ENCODE measurements at regions not wholly inside any gene's neighbourhood (a gene's known extent, or its start where the extent isn't known, plus 50 kb on each side); places are given as distances from the start of the nearest gene placed in this dataset.

DNA sequence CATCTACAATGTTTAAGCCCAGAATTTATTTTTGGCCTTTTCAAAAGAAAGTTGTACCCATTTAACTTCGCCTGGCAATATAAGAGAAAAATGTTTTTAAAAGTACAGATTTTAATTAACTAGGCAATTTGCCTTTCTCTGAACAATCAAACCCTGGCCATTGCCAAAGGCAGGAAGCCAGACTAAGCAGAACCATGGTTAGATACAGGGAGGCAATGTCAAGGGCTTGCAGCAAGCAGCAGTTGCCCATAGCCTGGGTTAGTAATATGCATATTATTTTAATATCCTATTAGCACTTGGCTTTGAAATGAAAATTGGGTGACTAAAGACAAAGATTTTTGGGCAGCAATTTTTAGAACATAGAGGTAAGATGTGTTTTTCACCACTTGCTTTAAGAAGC is 51.1 kb upstream of the FRMD6 start:
- TF ChIP-seq HOXD1 (CRISPR knock-in tag; IDR thresholded peaks at IDR 0.05) (no peak), MATR3 (CRISPR knock-in tag; IDR thresholded peaks at IDR 0.05) (no peak), ZNF317 (CRISPR knock-in tag; IDR thresholded peaks at IDR 0.05) (no peak), ZNF746 (CRISPR knock-in tag; IDR thresholded peaks at IDR 0.05) (no peak), PITX1 (CRISPR knock-in tag; IDR thresholded peaks at IDR 0.05) (no peak), CCDC6 (CRISPR knock-in tag; IDR thresholded peaks at IDR 0.05) (no peak), PHF20 (CRISPR knock-in tag; IDR thresholded peaks at IDR 0.05) (no peak), NR3C1 (CRISPR knock-in tag; IDR thresholded peaks at IDR 0.05) (no peak)
- TF ChIP-seq, protein P1, sequence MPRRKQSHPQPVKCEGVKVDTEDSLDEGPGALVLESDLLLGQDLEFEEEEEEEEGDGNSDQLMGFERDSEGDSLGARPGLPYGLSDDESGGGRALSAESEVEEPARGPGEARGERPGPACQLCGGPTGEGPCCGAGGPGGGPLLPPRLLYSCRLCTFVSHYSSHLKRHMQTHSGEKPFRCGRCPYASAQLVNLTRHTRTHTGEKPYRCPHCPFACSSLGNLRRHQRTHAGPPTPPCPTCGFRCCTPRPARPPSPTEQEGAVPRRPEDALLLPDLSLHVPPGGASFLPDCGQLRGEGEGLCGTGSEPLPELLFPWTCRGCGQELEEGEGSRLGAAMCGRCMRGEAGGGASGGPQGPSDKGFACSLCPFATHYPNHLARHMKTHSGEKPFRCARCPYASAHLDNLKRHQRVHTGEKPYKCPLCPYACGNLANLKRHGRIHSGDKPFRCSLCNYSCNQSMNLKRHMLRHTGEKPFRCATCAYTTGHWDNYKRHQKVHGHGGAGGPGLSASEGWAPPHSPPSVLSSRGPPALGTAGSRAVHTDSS (CRISPR knock-in tag; conservative IDR thresholded peaks at IDR 0.05) = no peak
- CTCF ChIA-PET (ENCODE audit: low intra/inter-chr PET ratio, low total read pairs) = no interaction called here
- H3K9ac ChIP-seq (ENCODE audit: insufficient read depth, low read depth, low read length) = no peak overlapping the region
- H3K4me3 ChIP-seq (replicated peaks in 1 of 3; ENCODE audit: insufficient read depth in 1 of 3, low read depth in 2 of 3, low read length in 3 of 3) = no peak overlapping the region
- H3K4me1 ChIP-seq (ENCODE audit: insufficient read depth, low read length) = no peaks in the 10 kb centered on the region
- H2AFZ ChIP-seq (ENCODE audit: low read length) = no peak overlapping the region
- BruUV-seq (replicated peaks) = no TSS peak
- ATAC-seq (no peak), FAIRE-seq (no peak), DNase-seq (ENCODE audit: low spot score) (no peak)
- no peak overlapping the region for H3K27ac ChIP-seq (ENCODE audit: extremely low read length, insufficient read depth, low read length)
- no peaks in the 10 kb centered on the region for H3K36me3 ChIP-seq (replicated peaks in 1 of 2; ENCODE audit: control insufficient read depth in 1 of 2, insufficient read depth in 2 of 2, low read length in 2 of 2)
- POLR2A ChIA-PET = no interaction called here
- H3K4me2 ChIP-seq (ENCODE audit: low read depth, low read length) = no peak overlapping the region
- 33% methylated on average over 1 of the region's 1 CpG for WGBS (ENCODE audit: low lambda C conversion rate)
- no peaks in the 10 kb centered on the region for H3K9me3 ChIP-seq (ENCODE audit: low read length)
- in situ Hi-C loops (cut with HindIII; ENCODE audit: extremely low pct_ligation_motif_present, low pct_unique_long_range_greater_than_20kb) (no loop called here), intact Hi-C loops (cut with micrococcal nuclease; ENCODE audit: unreplicated experiment) (no loop called here)
- H3K27me3 ChIP-seq (ENCODE audit: control insufficient read depth in 1 of 2, insufficient read depth in 2 of 2, low read length in 2 of 2) = no peaks in the 10 kb centered on the region
- no peaks in the 10 kb centered on the region for H3K79me2 ChIP-seq (ENCODE audit: insufficient read depth, low read length)
- H4K20me1 ChIP-seq (ENCODE audit: insufficient read depth, low read length) = no peaks in the 10 kb centered on the region

Small RNA genes in the stretch of these regions (small RNA-seq; reads per million reads assigned to genes)
- gene RNU6-1291P (ENCODE audit: insufficient read depth in 2 of 3, insufficient read length in 3 of 3, low read depth in 2 of 3, low replicate concordance in 1 of 3) = 0 reads per million in 3 experiments

All from HepG2 (cell line).